HEK293 (cell line): ENCODE measurements at regions not wholly inside any gene's neighbourhood (a gene's known extent, or its start where the extent isn't known, plus 50 kb on each side); places are given as distances from the start of the nearest gene placed in this dataset.

Experiments used
- CTCF ChIA-PET: fragments of 350-600 bp; formaldehyde crosslinking; extraction: SDS; loops from one replicate; lab custom pipeline; 2021; ENCODE audit warnings: antibody characterized with exemption; lab: Yijun Ruan, JAX
- POLR2A ChIA-PET: fragments of 300-600 bp; formaldehyde crosslinking; extraction: SDS; loops from one replicate; lab custom pipeline; 2020; ENCODE audit warnings: antibody characterized with exemption, inconsistent platforms; lab: Yijun Ruan, JAX
- H3K27ac ChIP-seq: fragments of 200-500 bp; sonication (Bioruptor generic); 2 replicates; pipeline ENCODE4 v1.5.1; 2014; ENCODE audit warnings: low read depth, low read length, control low read depth, inconsistent platforms; ENCODE audit errors: extremely low read depth
- H3K36me3 ChIP-seq, 2 experiments: fragments of 200-500 bp in 1 of 2; sonication (Bioruptor generic) in 1 of 2; 1 replicate in 1 of 2; 2 replicates in 1 of 2; pipeline ENCODE4 v1.5.1; 2014 to 2017; ENCODE audit warnings: inconsistent platforms in 2 of 2, low read length in 2 of 2; ENCODE audit not compliant: control insufficient read depth in 2 of 2, insufficient read depth in 1 of 2
- H3K4me1 ChIP-seq: fragments of 200-500 bp; sonication (Bioruptor generic); 2 replicates; pipeline ENCODE4 v1.5.1; 2014; ENCODE audit warnings: mild to moderate bottlenecking, low read length, inconsistent platforms; ENCODE audit not compliant: control insufficient read depth, insufficient read depth
- H3K4me3 ChIP-seq: 2 replicates; pipeline ENCODE4 v1.5.1; 2011; ENCODE audit warnings: low read depth, mild to moderate bottlenecking, control low read depth, low read length, moderate library complexity
- H3K9me3 ChIP-seq: fragments of 200-500 bp; sonication (Bioruptor generic); 2 replicates; pipeline ENCODE4 v1.5.1; 2014; ENCODE audit warnings: low read depth, low read length, inconsistent platforms; ENCODE audit not compliant: control insufficient read depth, insufficient read depth
- GLIS1 ChIP-seq: fragments of 450-650 bp; formaldehyde crosslinking; IDR thresholded peaks from 2 replicates; pipeline ENCODE4 v1.5.1; 2016; ENCODE audit warnings: missing biosample characterization, missing genetic modification characterization
- KLF10 ChIP-seq: fragments of 450-650 bp; IDR thresholded peaks from 2 replicates; pipeline ENCODE4 v1.5.1; 2018; ENCODE audit warnings: missing biosample characterization, mild to moderate bottlenecking, missing genetic modification characterization
- RBAK ChIP-seq: fragments of 450-650 bp; formaldehyde crosslinking; IDR thresholded peaks from 2 replicates; pipeline ENCODE4 v1.5.1; 2016; ENCODE audit warnings: missing biosample characterization, missing genetic modification characterization
- ZBTB7A ChIP-seq: fragments of 450-650 bp; formaldehyde crosslinking; IDR thresholded peaks from 2 replicates; pipeline ENCODE4 v1.5.1; 2016; ENCODE audit warnings: low read depth, missing biosample characterization, missing genetic modification characterization
- ZEB2 ChIP-seq: fragments of 450-650 bp; formaldehyde crosslinking; IDR thresholded peaks from 2 replicates; pipeline ENCODE4 v1.5.1; 2016; ENCODE audit warnings: missing biosample characterization, missing genetic modification characterization
- ZFHX2 ChIP-seq: fragments of 450-650 bp; formaldehyde crosslinking; conservative IDR thresholded peaks from 2 replicates; pipeline ENCODE4 v1.5.1; 2016; ENCODE audit warnings: missing biosample characterization, missing genetic modification characterization
- ZNF138 ChIP-seq: fragments of 450-650 bp; formaldehyde crosslinking; IDR thresholded peaks from 2 replicates; pipeline ENCODE4 v1.5.1; 2016; ENCODE audit warnings: missing biosample characterization, missing genetic modification characterization, borderline replicate concordance
- ZNF24 ChIP-seq: fragments of 450-650 bp; formaldehyde crosslinking; IDR thresholded peaks from 2 replicates; pipeline ENCODE4 v1.5.1; 2016; ENCODE audit warnings: missing biosample characterization, missing genetic modification characterization
- ZNF292 ChIP-seq: fragments of 450-650 bp; formaldehyde crosslinking; IDR thresholded peaks from 2 replicates; pipeline ENCODE4 v1.5.1; 2016; ENCODE audit warnings: low read depth, missing biosample characterization, missing genetic modification characterization, borderline replicate concordance
- ZNF335 ChIP-seq: fragments of 450-650 bp; formaldehyde crosslinking; conservative IDR thresholded peaks from 2 replicates; pipeline ENCODE4 v1.5.1; 2016; ENCODE audit warnings: missing biosample characterization, missing genetic modification characterization
- ZNF350 ChIP-seq: fragments of 450-650 bp; formaldehyde crosslinking; IDR thresholded peaks from 2 replicates; pipeline ENCODE4 v1.5.0; 2017; ENCODE audit warnings: missing biosample characterization, mild to moderate bottlenecking, missing genetic modification characterization
- ZNF521 ChIP-seq: fragments of 450-650 bp; formaldehyde crosslinking; IDR thresholded peaks from 2 replicates; pipeline ENCODE4 v1.5.1; 2017; ENCODE audit warnings: missing biosample characterization, mild to moderate bottlenecking, missing genetic modification characterization
- ZNF544 ChIP-seq: fragments of 450-650 bp; formaldehyde crosslinking; IDR thresholded peaks from 2 replicates; pipeline ENCODE4 v1.5.0; 2017; ENCODE audit warnings: missing biosample characterization, missing genetic modification characterization
- ZNF585B ChIP-seq: fragments of 450-650 bp; formaldehyde crosslinking; IDR thresholded peaks from 2 replicates; pipeline ENCODE4 v1.5.1; 2016; ENCODE audit warnings: missing biosample characterization, missing genetic modification characterization
- ZNF626 ChIP-seq: fragments of 450-650 bp; sonication (Bioruptor Pico); formaldehyde crosslinking; IDR thresholded peaks from 2 replicates; pipeline ENCODE4 v1.5.1; 2018; ENCODE audit warnings: missing biosample characterization, missing genetic modification characterization, inconsistent platforms
- ZNF837 ChIP-seq: fragments of 450-650 bp; formaldehyde crosslinking; IDR thresholded peaks from 2 replicates; pipeline ENCODE4 v1.5.1; 2016; ENCODE audit warnings: missing biosample characterization, missing genetic modification characterization
- TF ChIP-seq, protein P1 (sequence below): fragments of 450-650 bp; formaldehyde crosslinking; IDR thresholded peaks from 2 replicates; pipeline ENCODE4 v1.5.1; 2016; ENCODE audit warnings: missing biosample characterization, missing genetic modification characterization
- TF ChIP-seq, protein P2 (sequence below): fragments of 450-650 bp; formaldehyde crosslinking; IDR thresholded peaks from 2 replicates; pipeline ENCODE4 v1.5.1; 2016; ENCODE audit warnings: missing biosample characterization, missing genetic modification characterization
- TF ChIP-seq, protein P3 (sequence below): fragments of 450-650 bp; formaldehyde crosslinking; conservative IDR thresholded peaks from 2 replicates; pipeline ENCODE4 v1.5.1; 2016; ENCODE audit warnings: low read depth, missing biosample characterization, missing genetic modification characterization
- TF ChIP-seq, protein P4 (sequence below): fragments of 450-650 bp; formaldehyde crosslinking; IDR thresholded peaks from 2 replicates; pipeline ENCODE4 v1.5.1; 2016; ENCODE audit warnings: missing biosample characterization, missing genetic modification characterization, borderline replicate concordance
- TF ChIP-seq, protein P5 (sequence below): sonication (generic); formaldehyde crosslinking; IDR thresholded peaks from 2 replicates; pipeline ENCODE4 v1.8.1; 2022; ENCODE audit warnings: mild to moderate bottlenecking, moderate library complexity, missing genetic modification reagents

DNA sequence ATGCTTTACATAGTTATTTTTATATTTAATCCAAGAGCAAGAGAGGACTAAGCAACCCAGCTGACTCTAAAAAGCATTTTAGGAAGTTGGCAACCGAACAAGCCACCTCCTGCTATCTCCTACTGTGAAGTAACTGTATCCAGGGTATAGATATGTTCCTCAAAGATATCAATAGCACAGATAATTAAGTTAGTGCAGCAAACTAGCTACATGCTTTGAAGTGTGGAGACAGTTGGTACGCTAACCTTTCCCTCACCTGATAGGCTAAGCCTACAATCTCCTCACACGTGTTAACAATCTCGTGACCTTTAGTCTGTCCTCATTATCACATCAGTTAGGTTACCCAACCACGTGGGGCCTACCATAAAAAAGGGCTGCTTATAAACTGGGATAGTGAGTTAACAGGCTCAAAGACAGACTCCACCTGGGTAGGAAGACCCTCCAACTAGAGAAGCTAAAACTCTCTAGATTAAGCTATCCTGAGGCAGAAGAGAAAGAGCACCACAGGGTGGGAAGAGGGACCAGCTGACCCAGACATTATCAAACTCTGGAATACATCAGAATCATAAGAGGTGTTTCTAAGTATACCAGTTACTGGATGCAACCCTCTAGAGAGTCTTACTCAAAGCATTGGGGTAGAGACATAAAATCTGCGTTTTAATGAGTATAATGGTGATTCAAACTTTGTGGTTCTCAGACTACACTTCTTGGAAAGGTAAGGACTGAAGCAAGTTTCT lies 340.1 kb upstream of the ESRRG start (continued):
- TF ChIP-seq, protein P1, sequence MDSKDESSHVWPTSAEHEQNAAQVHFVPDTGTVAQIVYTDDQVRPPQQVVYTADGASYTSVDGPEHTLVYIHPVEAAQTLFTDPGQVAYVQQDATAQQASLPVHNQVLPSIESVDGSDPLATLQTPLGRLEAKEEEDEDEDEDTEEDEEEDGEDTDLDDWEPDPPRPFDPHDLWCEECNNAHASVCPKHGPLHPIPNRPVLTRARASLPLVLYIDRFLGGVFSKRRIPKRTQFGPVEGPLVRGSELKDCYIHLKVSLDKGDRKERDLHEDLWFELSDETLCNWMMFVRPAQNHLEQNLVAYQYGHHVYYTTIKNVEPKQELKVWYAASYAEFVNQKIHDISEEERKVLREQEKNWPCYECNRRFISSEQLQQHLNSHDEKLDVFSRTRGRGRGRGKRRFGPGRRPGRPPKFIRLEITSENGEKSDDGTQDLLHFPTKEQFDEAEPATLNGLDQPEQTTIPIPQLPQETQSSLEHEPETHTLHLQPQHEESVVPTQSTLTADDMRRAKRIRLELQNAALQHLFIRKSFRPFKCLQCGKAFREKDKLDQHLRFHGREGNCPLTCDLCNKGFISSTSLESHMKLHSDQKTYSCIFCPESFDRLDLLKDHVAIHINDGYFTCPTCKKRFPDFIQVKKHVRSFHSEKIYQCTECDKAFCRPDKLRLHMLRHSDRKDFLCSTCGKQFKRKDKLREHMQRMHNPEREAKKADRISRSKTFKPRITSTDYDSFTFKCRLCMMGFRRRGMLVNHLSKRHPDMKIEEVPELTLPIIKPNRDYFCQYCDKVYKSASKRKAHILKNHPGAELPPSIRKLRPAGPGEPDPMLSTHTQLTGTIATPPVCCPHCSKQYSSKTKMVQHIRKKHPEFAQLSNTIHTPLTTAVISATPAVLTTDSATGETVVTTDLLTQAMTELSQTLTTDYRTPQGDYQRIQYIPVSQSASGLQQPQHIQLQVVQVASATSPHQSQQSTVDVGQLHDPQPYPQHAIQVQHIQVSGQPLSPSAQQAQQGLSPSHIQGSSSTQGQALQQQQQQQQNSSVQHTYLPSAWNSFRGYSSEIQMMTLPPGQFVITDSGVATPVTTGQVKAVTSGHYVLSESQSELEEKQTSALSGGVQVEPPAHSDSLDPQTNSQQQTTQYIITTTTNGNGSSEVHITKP (tag by site-specific recombination): no peak
- TF ChIP-seq ZNF335 (no peak), KLF10 (tag by site-specific recombination) (no peak), ZBTB7A (tag by site-specific recombination) (no peak), ZNF544 (tag by site-specific recombination) (no peak), ZNF24 (tag by site-specific recombination) (no peak), ZFHX2 (no peak), ZNF138 (tag by site-specific recombination) (no peak), GLIS1 (tag by site-specific recombination) (no peak)
- TF ChIP-seq, protein P2, sequence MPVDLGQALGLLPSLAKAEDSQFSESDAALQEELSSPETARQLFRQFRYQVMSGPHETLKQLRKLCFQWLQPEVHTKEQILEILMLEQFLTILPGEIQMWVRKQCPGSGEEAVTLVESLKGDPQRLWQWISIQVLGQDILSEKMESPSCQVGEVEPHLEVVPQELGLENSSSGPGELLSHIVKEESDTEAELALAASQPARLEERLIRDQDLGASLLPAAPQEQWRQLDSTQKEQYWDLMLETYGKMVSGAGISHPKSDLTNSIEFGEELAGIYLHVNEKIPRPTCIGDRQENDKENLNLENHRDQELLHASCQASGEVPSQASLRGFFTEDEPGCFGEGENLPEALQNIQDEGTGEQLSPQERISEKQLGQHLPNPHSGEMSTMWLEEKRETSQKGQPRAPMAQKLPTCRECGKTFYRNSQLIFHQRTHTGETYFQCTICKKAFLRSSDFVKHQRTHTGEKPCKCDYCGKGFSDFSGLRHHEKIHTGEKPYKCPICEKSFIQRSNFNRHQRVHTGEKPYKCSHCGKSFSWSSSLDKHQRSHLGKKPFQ: no peak

DNA sequence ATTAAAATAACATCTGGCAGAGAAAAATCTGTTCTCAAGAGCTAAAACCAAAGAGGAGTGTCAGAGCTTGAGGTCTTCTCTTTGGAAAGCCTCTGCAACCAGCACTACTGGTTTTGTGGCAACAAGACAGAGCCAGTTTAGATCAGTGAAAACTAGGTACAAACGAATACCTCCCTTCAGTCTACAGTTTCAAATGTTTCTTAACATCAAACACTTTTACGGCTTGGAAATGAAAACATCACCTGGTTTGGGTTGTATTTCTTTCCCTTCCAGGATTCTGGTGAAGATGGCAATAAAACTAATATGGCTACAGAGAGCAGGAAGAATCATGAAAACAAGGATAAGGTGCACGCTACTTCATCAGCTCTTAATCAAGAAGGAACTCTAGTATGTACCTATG lies 339.4 kb upstream of the ESRRG start:
- Histone ChIP-seq H3K4me3 (no peak overlapping the region), H3K27ac (no peak overlapping the region), H3K36me3 (no peaks in the 10 kb centered on the region), H3K4me1 (no peaks in the 10 kb centered on the region), H3K9me3 (no peaks in the 10 kb centered on the region)
- ChIA-PET POLR2A (no interaction called here), CTCF (interaction anchor here (0.5 to 0.7 kb wide), 3 partner anchors 13 to 572 kb away, joined by 3 read pairs; partner anchors contain the start of gene GPATCH2)
- TF ChIP-seq ZNF350 (tag by site-specific recombination): no peak
- TF ChIP-seq, protein P3, sequence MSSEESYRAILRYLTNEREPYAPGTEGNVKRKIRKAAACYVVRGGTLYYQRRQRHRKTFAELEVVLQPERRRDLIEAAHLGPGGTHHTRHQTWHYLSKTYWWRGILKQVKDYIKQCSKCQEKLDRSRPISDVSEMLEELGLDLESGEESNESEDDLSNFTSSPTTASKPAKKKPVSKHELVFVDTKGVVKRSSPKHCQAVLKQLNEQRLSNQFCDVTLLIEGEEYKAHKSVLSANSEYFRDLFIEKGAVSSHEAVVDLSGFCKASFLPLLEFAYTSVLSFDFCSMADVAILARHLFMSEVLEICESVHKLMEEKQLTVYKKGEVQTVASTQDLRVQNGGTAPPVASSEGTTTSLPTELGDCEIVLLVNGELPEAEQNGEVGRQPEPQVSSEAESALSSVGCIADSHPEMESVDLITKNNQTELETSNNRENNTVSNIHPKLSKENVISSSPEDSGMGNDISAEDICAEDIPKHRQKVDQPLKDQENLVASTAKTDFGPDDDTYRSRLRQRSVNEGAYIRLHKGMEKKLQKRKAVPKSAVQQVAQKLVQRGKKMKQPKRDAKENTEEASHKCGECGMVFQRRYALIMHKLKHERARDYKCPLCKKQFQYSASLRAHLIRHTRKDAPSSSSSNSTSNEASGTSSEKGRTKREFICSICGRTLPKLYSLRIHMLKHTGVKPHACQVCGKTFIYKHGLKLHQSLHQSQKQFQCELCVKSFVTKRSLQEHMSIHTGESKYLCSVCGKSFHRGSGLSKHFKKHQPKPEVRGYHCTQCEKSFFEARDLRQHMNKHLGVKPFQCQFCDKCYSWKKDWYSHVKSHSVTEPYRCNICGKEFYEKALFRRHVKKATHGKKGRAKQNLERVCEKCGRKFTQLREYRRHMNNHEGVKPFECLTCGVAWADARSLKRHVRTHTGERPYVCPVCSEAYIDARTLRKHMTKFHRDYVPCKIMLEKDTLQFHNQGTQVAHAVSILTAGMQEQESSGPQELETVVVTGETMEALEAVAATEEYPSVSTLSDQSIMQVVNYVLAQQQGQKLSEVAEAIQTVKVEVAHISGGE: no peak
- TF ChIP-seq ZNF626 (tag by site-specific recombination): no peak
- TF ChIP-seq RBAK (tag by site-specific recombination): no peak
- TF ChIP-seq, protein P4, sequence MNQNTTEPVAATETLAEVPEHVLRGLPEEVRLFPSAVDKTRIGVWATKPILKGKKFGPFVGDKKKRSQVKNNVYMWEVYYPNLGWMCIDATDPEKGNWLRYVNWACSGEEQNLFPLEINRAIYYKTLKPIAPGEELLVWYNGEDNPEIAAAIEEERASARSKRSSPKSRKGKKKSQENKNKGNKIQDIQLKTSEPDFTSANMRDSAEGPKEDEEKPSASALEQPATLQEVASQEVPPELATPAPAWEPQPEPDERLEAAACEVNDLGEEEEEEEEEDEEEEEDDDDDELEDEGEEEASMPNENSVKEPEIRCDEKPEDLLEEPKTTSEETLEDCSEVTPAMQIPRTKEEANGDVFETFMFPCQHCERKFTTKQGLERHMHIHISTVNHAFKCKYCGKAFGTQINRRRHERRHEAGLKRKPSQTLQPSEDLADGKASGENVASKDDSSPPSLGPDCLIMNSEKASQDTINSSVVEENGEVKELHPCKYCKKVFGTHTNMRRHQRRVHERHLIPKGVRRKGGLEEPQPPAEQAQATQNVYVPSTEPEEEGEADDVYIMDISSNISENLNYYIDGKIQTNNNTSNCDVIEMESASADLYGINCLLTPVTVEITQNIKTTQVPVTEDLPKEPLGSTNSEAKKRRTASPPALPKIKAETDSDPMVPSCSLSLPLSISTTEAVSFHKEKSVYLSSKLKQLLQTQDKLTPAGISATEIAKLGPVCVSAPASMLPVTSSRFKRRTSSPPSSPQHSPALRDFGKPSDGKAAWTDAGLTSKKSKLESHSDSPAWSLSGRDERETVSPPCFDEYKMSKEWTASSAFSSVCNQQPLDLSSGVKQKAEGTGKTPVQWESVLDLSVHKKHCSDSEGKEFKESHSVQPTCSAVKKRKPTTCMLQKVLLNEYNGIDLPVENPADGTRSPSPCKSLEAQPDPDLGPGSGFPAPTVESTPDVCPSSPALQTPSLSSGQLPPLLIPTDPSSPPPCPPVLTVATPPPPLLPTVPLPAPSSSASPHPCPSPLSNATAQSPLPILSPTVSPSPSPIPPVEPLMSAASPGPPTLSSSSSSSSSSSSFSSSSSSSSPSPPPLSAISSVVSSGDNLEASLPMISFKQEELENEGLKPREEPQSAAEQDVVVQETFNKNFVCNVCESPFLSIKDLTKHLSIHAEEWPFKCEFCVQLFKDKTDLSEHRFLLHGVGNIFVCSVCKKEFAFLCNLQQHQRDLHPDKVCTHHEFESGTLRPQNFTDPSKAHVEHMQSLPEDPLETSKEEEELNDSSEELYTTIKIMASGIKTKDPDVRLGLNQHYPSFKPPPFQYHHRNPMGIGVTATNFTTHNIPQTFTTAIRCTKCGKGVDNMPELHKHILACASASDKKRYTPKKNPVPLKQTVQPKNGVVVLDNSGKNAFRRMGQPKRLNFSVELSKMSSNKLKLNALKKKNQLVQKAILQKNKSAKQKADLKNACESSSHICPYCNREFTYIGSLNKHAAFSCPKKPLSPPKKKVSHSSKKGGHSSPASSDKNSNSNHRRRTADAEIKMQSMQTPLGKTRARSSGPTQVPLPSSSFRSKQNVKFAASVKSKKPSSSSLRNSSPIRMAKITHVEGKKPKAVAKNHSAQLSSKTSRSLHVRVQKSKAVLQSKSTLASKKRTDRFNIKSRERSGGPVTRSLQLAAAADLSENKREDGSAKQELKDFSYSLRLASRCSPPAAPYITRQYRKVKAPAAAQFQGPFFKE (tag by site-specific recombination): no peak
- TF ChIP-seq, protein P5, sequence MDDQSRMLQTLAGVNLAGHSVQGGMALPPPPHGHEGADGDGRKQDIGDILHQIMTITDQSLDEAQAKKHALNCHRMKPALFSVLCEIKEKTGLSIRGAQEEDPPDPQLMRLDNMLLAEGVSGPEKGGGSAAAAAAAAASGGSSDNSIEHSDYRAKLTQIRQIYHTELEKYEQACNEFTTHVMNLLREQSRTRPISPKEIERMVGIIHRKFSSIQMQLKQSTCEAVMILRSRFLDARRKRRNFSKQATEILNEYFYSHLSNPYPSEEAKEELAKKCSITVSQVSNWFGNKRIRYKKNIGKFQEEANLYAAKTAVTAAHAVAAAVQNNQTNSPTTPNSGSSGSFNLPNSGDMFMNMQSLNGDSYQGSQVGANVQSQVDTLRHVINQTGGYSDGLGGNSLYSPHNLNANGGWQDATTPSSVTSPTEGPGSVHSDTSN (CRISPR knock-in tag): no peak
- TF ChIP-seq ZNF521 (tag by site-specific recombination): no peak
- TF ChIP-seq ZNF292 (tag by site-specific recombination): no peak
- TF ChIP-seq ZNF585B (tag by site-specific recombination): no peak
- TF ChIP-seq ZEB2 (tag by site-specific recombination): no peak
- TF ChIP-seq ZNF837 (tag by site-specific recombination): no peak
